ENCODE measurements at regions not wholly inside any gene's neighbourhood (a gene's known extent, or its start where the extent isn't known, plus 50 kb on each side); places are given as distances from the start of the nearest gene placed in this dataset.
A peak's percentile ranks its signal among the peaks of the same experiment; 100 is the strongest.
"Not testable (repeated sequence)": the region's sequence is repeated elsewhere in the genome, so short reads cannot be mapped to it uniquely, and the experiment has no call there.

DNA sequence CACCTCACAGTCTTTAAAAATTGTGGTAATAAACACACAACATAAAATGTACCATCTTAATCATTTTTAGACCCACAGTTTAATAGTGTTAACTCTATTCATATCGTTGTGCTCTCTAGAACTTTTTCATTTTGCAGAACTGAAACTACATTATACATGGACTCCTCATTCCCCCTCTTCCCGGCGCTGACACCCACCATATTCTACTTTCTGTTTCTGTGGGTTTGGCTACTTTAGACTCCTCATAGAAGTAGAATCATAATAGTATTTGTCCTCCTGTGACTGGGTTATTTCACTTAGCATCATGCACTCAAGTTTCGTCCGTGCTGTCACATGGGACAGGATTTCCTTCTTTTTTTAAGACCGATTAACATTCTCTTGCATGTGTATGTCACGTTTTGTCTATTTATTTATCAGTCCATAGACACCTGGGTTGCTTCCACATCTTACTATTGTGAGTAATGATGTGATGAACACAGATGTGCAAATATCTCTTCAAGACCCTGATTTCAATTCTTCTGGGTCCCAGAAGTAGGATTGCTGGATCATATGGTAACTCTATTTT is 62.9 kb upstream of the TMPRSS2 start:
- Histone ChIP-seq H3K27ac (no peak overlapping the region), H3K27me3 (replicated peaks; ENCODE audit: insufficient read depth) (no peaks in the 10 kb centered on the region), H3K4me3 (no peak overlapping the region), H3K36me3 (no peaks in the 10 kb centered on the region), H3K9me3 (no peaks in the 10 kb centered on the region), H3K4me1 (replicated peaks) (peaks cover 13% of the 10 kb centered on the region)
- TF ChIP-seq CTCF (IDR thresholded peaks at IDR 0.05) (no peak), POLR2AphosphoS5 (IDR thresholded peaks at IDR 0.05) (no peak), POLR2A (IDR thresholded peaks at IDR 0.05) (no peak)
- WGBS: 81% methylated on average over 7 of the region's 7 CpGs
- intact Hi-C loops (cut with DNase I): no loop called here
- no peak for DNase-seq (ENCODE audit: low spot score)

- 9% methylated on average over 14 of the region's 14 CpGs for WGBS
- TF ChIP-seq POLR2A (IDR thresholded peaks at IDR 0.05) (no peak), POLR2AphosphoS5 (IDR thresholded peaks at IDR 0.05) (peak; percentile 84)
These were observed 60.8 kb upstream of the TMPRSS2 start for GRCh38 chr21:41568606-41569385.

DNA sequence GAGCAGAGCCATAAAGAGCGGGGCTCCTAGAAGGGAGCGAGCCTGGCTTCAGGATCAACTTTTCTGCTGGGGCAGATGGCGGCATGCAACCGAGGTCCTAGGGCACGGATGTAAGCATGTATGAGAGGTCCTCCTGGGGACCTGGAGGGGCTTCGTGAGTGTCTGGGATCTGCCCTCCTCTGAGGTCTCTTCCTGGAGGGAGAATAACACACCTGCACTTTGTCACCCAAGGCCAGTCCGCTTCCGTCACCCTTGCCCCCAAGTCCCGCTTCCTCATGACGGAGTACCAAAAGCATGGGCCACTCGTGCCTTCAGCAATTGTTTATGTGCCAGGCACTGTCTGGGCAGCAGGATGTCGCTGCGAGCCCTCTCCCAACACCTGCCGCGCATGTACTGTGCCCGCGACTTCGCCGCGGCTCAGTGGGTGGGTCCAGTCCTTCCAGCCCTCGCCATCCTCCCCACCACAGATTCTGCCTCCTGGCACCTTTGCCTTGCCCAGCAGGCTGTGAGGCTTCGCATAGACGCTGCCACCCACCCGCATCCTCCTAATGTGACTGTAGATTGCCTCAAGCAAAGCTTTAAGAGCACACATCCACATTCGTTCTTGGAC is 60.0 kb upstream of the TMPRSS2 start:
- H3K4me1 ChIP-seq (replicated peaks): peaks cover 13% of the 10 kb centered on the region
- intact Hi-C loops (cut with DNase I): no loop called here
- H3K9me3 ChIP-seq: no peaks in the 10 kb centered on the region
- no peak for TF ChIP-seq CTCF (IDR thresholded peaks at IDR 0.05)
- TF ChIP-seq POLR2AphosphoS5 (IDR thresholded peaks at IDR 0.05): no peak
- no peak for TF ChIP-seq POLR2A (IDR thresholded peaks at IDR 0.05)
- H3K4me3 ChIP-seq: no peak overlapping the region
- no peaks in the 10 kb centered on the region for H3K27me3 ChIP-seq (replicated peaks; ENCODE audit: insufficient read depth)
- no peaks in the 10 kb centered on the region for H3K36me3 ChIP-seq
- peak overlapping the region; percentile 58 to 83 for H3K27ac ChIP-seq
- WGBS: 79% methylated on average over 25 of the region's 25 CpGs
- no peak for DNase-seq (ENCODE audit: low spot score)

More at GRCh38 chr21:41568606-41569385, 60.8 kb upstream of the TMPRSS2 start:
- H3K36me3 ChIP-seq: no peaks in the 10 kb centered on the region
- H3K9me3 ChIP-seq: no peaks in the 10 kb centered on the region
- DNase-seq (ENCODE audit: low spot score): peak; percentile 63
- H3K27me3 ChIP-seq (replicated peaks; ENCODE audit: insufficient read depth): no peaks in the 10 kb centered on the region
- peaks cover 13% of the 10 kb centered on the region for H3K4me1 ChIP-seq (replicated peaks)
- H3K27ac ChIP-seq: peak overlapping the region; percentile 58 to 83
- intact Hi-C loops (cut with DNase I): no loop called here
- no peak overlapping the region for H3K4me3 ChIP-seq

DNA sequence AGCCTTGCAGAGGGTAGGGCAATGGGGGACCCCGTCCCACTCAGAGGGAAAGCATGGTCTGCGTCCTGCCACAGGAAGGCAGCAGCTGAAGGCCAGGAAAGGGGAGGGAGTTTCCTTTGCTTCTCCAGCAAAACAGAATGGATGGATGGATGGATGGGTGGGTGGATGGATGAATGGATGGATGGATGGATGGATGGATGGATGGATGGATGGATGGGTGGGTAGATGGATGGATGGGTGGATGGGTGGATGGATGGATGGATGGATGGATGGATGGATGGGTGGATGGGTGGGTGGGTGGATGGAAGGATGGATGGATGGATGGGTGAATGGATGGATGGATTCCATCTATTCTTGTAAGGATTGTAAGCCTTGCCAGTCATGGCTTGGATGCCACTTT is 59.3 kb upstream of the TMPRSS2 start:
- 84% methylated on average over 2 of the region's 2 CpGs for WGBS
- H3K36me3 ChIP-seq; H3K27me3 ChIP-seq (replicated peaks; ENCODE audit: insufficient read depth); intact Hi-C loops (cut with DNase I); H3K9me3 ChIP-seq; DNase-seq (ENCODE audit: low spot score); H3K4me3 ChIP-seq: not testable (repeated sequence)
- Histone ChIP-seq H3K27ac (peak overlapping the region in 1 of 2 donors; percentile 83), H3K4me1 (replicated peaks) (peaks cover 13% of the 10 kb centered on the region)

DNA sequence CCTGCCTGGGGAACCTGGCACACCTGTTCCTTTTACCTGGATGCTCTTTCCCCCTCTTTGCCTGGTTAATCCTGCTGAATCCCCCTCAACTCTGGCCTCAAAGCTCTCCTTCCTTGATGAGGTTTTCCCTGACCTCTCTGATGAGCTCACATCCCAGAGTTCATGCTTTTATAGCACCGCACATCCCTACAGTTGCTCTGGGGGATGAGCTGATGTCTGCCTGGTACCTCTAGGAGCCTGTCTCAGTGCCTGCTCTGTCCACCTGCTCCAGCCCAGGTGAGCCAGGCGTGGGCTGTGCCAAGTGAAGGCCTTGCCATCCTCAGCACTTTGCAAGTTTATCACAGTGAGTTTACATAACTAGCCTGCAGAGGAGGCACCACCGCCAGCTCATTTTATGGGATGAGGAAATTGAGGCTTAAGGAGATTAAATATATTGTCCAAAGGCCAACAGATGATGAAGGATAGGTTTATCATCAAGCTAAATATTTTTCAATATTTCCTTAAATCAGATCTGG is 58.6 kb upstream of the TMPRSS2 start:
- DNase-seq (ENCODE audit: low spot score): peak; percentile 44
- peak overlapping the region in 1 of 2 donors; percentile 27 for H3K27ac ChIP-seq
- intact Hi-C loops (cut with DNase I): no loop called here
- 71% methylated on average over 3 of the region's 3 CpGs for WGBS
- TF ChIP-seq POLR2A (IDR thresholded peaks at IDR 0.05) (no peak), POLR2AphosphoS5 (IDR thresholded peaks at IDR 0.05) (peak; percentile 59)
- peaks cover 13% of the 10 kb centered on the region for H3K4me1 ChIP-seq (replicated peaks)
- H3K4me3 ChIP-seq: no peak overlapping the region
- no peaks in the 10 kb centered on the region for H3K36me3 ChIP-seq
- H3K9me3 ChIP-seq: no peaks in the 10 kb centered on the region
- H3K27me3 ChIP-seq (replicated peaks; ENCODE audit: insufficient read depth): no peaks in the 10 kb centered on the region

GRCh38 chr21:41565550-41565949 is 57.6 kb upstream of the TMPRSS2 start:
- no peak for DNase-seq (ENCODE audit: low spot score)
- TF ChIP-seq POLR2A (IDR thresholded peaks at IDR 0.05) (no peak), CTCF (IDR thresholded peaks at IDR 0.05) (no peak), POLR2AphosphoS5 (IDR thresholded peaks at IDR 0.05) (no peak)
- H3K27me3 ChIP-seq (replicated peaks; ENCODE audit: insufficient read depth): no peaks in the 10 kb centered on the region
- no peak overlapping the region for H3K4me3 ChIP-seq
- no peak overlapping the region for H3K27ac ChIP-seq
- no peaks in the 10 kb centered on the region for H3K9me3 ChIP-seq
- intact Hi-C loops (cut with DNase I): no loop called here
- H3K36me3 ChIP-seq: no peaks in the 10 kb centered on the region
- WGBS: 66% methylated on average over 11 of the region's 11 CpGs
- H3K4me1 ChIP-seq (replicated peaks): peaks cover 13% of the 10 kb centered on the region
